GM12874 (cell line): ENCODE measurements at regions not wholly inside any gene's neighbourhood (a gene's known extent, or its start where the extent isn't known, plus 50 kb on each side); places are given as distances from the start of the nearest gene placed in this dataset.

Source experiments
- CTCF ChIP-seq: IDR thresholded peaks from 2 replicates; pipeline ENCODE4 v1.5.1; 2011; ENCODE audit warnings: low read depth, mild to moderate bottlenecking, control low read depth, low read length, moderate library complexity; ENCODE audit not compliant: insufficient read depth

DNA sequence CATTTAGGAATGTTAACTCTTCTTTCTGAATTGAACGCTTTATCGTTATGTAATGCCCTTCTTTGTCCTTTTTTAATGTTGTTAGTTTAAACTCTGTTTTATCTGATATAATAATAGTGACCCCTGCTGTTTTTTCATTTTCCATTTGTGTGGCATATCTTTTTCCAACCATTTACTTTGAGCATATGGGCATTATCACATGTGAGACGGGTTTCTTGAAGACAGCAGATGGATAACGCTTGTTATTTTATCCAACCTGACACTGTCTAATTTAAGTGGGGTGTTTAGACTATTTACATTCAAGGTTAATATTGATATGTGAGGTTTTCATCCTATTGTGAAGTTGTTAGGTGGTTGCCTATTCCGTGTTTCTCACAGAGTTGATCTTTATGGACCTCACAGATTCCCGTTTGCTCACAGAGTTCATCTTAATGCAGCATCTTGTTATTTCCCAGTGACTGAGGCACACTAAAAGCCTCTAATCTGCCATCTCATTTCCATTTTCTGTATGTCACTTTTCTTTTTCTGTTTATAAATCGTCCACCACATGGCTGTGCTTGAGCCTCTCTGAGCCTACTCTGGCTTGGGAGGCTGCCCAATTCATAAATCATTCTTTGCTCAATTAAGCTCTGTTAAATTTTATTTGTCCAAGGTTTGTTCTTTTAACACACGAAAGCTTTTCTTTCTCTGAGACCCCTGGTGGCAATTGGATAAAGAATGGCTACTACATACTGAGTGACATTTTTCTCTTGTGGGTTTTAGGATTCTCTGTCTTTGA lies 286.2 kb downstream of the HTR7 start:
- TF ChIP-seq CTCF: no peak

- TF ChIP-seq CTCF: no peak
Observed at GRCh38 chr10:90575125-90575524, 282.7 kb downstream of the HTR7 start.

GRCh38 chr10:90577569-90577968 lies 280.3 kb downstream of the HTR7 start:
- no peak for TF ChIP-seq CTCF

GRCh38 chr10:90579602-90580242 lies 278.1 kb downstream of the HTR7 start:
- TF ChIP-seq CTCF: no peak

GRCh38 chr10:90583416-90583815 lies 274.4 kb downstream of the HTR7 start:
- TF ChIP-seq CTCF: no peak

- no peak for TF ChIP-seq CTCF
Observed at GRCh38 chr10:90587081-90587491, 270.8 kb downstream of the HTR7 start.

- no peak for TF ChIP-seq CTCF
Observed at GRCh38 chr10:90587561-90587960, 270.3 kb downstream of the HTR7 start.
